Right lobe of liver (tissue), 4 donors: ENCODE measurements at regions not wholly inside any gene's neighbourhood (a gene's known extent, or its start where the extent isn't known, plus 50 kb on each side); places are given as distances from the start of the nearest gene placed in this dataset.
"Not testable (repeated sequence)": the region's sequence is repeated elsewhere in the genome, so short reads cannot be mapped to it uniquely, and the experiment has no call there.

Experiments used
- CTCF ChIP-seq, 4 donors: fragments of 200-600 bp in 3 of 4; fragments of 450-650 bp in 1 of 4; IDR thresholded peaks; one replicate each; pipeline versions ENCODE4 v1.5.1 to v1.8.0; 2016 to 2022; ENCODE audit warnings: antibody characterized with exemption in 4 of 4, mild to moderate bottlenecking in 2 of 4
- POLR2A ChIP-seq: fragments of 450-650 bp; IDR thresholded peaks from one replicate; pipeline ENCODE4 v1.6.1; 2017; ENCODE audit warnings: antibody characterized with exemption, mild to moderate bottlenecking
- donor health status: DM: no; HTN: no; CAD: no.
- donor health status: DM: no; HTN: no; CAD: no.
- donor health status: DM: no; HTN: yes; CAD: no.

GRCh38 chr5:176060472-176061268 is 92.6 kb upstream of the THOC3 start:
- TF ChIP-seq CTCF (IDR thresholded peaks at IDR 0.05); POLR2A: not testable (repeated sequence)
